Tibial artery (tissue), 4 donors: ENCODE measurements at regions not wholly inside any gene's neighbourhood (a gene's known extent, or its start where the extent isn't known, plus 50 kb on each side); places are given as distances from the start of the nearest gene placed in this dataset.
A peak's percentile ranks its signal among the peaks of the same experiment; 100 is the strongest.

Experiments used
- DNase-seq, 2 donors: peaks; one replicate each; pipeline ENCODE4 v3.0.0-alpha.2; 2019
- H3K27ac ChIP-seq, 2 donors: fragments of 200-600 bp; sonication (generic) in 1 of 2; 1 replicate in 1 of 2; 2 replicates in 1 of 2; pipeline ENCODE4 v1.5.1; 2018 to 2019; ENCODE audit warnings: mild to moderate bottlenecking in 1 of 2
- H3K27me3 ChIP-seq, 2 donors: fragments of 200-600 bp; sonication (generic) in 1 of 2; one replicate each; pipeline versions ENCODE4 v1.5.1 to v1.6.0; 2016 to 2019
- H3K36me3 ChIP-seq, 3 donors: fragments of 200-600 bp; sonication (generic) in 2 of 3; one replicate each; pipeline ENCODE4 v1.5.1; 2016 to 2019; ENCODE audit warnings: mild to moderate bottlenecking in 2 of 3
- H3K4me1 ChIP-seq, 4 donors: fragments of 200-600 bp; sonication (generic) in 2 of 4; 1 replicate in 3 of 4; 2 replicates in 1 of 4; pipeline ENCODE4 v1.5.1; 2016 to 2019
- H3K4me3 ChIP-seq, 2 donors: fragments of 200-600 bp; sonication (generic) in 1 of 2; 1 replicate in 1 of 2; 2 replicates in 1 of 2; pipeline ENCODE4 v1.5.1; 2018 to 2019; ENCODE audit warnings: mild to moderate bottlenecking in 2 of 2
- H3K9me3 ChIP-seq, 3 donors: fragments of 200-600 bp; sonication (generic) in 1 of 3; one replicate each; pipeline ENCODE4 v1.5.1; 2016 to 2019
- intact Hi-C: fragments of 100-400 bp; cut with DNase I; formaldehyde crosslinking; loops from one replicate; pipeline ENCODE4 v1.15.0; 2023; ENCODE audit warnings: low total_unique reads
- TF ChIP-seq, protein P1 (sequence below), 2 experiments: fragments of 200-600 bp in 1 of 2; fragments of 450-650 bp in 1 of 2; IDR thresholded peaks; one replicate each; pipeline ENCODE4 v1.5.1; 2017 to 2019; ENCODE audit warnings: antibody characterized with exemption in 2 of 2, mild to moderate bottlenecking in 1 of 2, moderate library complexity in 1 of 2

DNA sequence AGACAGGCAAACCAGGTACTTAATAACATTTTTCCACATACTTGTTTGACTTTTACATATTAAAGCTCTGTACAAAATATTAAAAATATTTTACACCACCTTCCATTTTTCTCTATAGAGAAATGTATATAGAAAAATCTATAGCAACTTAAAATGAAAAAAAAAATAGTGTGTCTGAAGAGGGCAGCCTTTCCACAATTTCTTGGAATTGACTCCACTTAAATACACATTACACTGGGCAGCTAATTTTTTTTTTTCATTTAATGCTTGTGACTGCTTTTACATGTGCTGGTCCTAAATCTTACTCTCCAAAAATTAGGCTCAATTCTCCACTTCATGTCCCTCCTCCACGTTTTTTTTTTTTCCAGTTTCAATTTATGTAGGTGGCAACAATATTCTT is 427.0 kb upstream of the RBMS3 start:
- TF ChIP-seq, protein P1, sequence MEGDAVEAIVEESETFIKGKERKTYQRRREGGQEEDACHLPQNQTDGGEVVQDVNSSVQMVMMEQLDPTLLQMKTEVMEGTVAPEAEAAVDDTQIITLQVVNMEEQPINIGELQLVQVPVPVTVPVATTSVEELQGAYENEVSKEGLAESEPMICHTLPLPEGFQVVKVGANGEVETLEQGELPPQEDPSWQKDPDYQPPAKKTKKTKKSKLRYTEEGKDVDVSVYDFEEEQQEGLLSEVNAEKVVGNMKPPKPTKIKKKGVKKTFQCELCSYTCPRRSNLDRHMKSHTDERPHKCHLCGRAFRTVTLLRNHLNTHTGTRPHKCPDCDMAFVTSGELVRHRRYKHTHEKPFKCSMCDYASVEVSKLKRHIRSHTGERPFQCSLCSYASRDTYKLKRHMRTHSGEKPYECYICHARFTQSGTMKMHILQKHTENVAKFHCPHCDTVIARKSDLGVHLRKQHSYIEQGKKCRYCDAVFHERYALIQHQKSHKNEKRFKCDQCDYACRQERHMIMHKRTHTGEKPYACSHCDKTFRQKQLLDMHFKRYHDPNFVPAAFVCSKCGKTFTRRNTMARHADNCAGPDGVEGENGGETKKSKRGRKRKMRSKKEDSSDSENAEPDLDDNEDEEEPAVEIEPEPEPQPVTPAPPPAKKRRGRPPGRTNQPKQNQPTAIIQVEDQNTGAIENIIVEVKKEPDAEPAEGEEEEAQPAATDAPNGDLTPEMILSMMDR (IDR thresholded peaks at IDR 0.05) = no peak
- H3K27ac ChIP-seq = no peak overlapping the region
- H3K4me3 ChIP-seq = no peak overlapping the region
- no peak for DNase-seq
- H3K36me3 ChIP-seq = no peaks in the 10 kb centered on the region
- H3K27me3 ChIP-seq = no peaks in the 10 kb centered on the region
- intact Hi-C loops = no loop called here
- H3K9me3 ChIP-seq = no peaks in the 10 kb centered on the region
- H3K4me1 ChIP-seq = no peaks in the 10 kb centered on the region

DNA sequence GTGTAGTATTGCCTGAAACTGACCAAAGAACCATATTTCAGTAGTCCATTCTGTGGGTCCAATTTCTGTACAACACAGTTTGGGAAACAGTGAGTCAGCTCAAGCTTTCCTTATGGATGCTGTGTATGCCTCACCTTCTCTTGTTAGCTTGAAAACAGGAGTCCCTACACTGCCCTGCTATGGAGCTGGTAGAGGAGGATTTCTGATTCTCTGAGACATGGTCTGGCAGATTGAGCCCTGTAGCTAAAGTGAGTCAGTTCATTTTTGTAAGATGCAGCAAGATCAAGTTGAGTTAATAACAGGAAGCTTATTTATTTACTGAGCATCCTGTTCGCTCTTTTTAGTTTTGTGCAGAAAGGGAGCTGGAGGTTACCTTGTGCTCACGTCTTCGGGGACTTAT is 424.1 kb upstream of the RBMS3 start:
- Histone ChIP-seq H3K9me3 (no peaks in the 10 kb centered on the region), H3K27me3 (no peaks in the 10 kb centered on the region), H3K36me3 (no peaks in the 10 kb centered on the region), H3K27ac (no peak overlapping the region), H3K4me3 (no peak overlapping the region), H3K4me1 (peaks cover 0 to 25% (median 4%) of the 10 kb centered on the region in 4 donors)
- no peak for DNase-seq
- intact Hi-C loops = no loop called here
- TF ChIP-seq, protein P1 (IDR thresholded peaks at IDR 0.05) = no peak

DNA sequence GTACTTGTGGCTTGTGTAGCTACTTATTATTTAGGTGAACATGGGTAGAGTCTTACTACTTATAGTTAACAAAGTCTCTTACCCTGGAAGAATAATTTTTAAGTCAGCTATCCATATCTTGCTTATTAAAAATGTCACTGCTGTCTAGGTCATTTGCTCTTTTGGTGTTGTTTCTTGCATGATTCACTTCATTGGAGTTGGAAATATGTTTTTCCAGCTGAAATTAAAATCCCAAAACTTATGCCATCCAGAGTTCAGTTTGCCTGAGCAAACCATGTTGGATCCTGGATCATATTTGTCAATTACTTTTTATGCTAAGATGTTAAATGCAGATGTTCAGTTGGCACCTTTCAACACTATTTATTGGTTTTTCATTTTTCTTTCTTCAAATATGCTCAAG is 421.0 kb upstream of the RBMS3 start:
- no peaks in the 10 kb centered on the region for H3K36me3 ChIP-seq
- no peaks in the 10 kb centered on the region for H3K27me3 ChIP-seq
- TF ChIP-seq, protein P1 (IDR thresholded peaks at IDR 0.05) = no peak
- no peaks in the 10 kb centered on the region for H3K9me3 ChIP-seq
- no peak overlapping the region for H3K4me3 ChIP-seq
- peak overlapping the region; percentile 13 to 18 for H3K27ac ChIP-seq
- intact Hi-C loops = no loop called here
- DNase-seq = no peak
- peaks cover 0 to 25% (median 4%) of the 10 kb centered on the region in 4 donors for H3K4me1 ChIP-seq

DNA sequence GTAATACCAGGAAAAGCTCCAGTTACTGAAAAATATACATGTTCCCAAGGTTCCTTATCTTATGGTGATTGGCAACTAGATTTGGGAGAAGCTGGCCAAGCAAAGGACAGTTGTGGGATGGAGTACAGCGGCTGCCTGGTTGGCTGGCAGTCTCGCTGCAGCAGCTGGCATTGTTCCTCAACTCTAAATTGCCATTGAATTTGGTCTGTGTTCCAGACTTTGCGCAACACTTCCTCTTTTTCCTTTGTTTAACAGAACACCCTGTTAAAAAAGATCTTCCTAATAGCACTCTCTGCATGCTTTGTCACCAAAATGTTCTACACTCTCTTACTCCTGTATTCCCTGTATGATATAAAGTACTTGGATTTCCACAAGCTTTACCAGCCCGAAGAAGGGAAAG is 420.6 kb upstream of the RBMS3 start:
- Histone ChIP-seq H3K9me3 (no peaks in the 10 kb centered on the region), H3K27ac (peak overlapping the region; percentile 13 to 30), H3K27me3 (no peaks in the 10 kb centered on the region), H3K4me1 (peaks cover 0 to 25% (median 4%) of the 10 kb centered on the region in 4 donors), H3K36me3 (no peaks in the 10 kb centered on the region), H3K4me3 (no peak overlapping the region)
- intact Hi-C loops = no loop called here
- peak; percentile 51 to 74 for DNase-seq
- TF ChIP-seq, protein P1 (IDR thresholded peaks at IDR 0.05) = no peak

DNA sequence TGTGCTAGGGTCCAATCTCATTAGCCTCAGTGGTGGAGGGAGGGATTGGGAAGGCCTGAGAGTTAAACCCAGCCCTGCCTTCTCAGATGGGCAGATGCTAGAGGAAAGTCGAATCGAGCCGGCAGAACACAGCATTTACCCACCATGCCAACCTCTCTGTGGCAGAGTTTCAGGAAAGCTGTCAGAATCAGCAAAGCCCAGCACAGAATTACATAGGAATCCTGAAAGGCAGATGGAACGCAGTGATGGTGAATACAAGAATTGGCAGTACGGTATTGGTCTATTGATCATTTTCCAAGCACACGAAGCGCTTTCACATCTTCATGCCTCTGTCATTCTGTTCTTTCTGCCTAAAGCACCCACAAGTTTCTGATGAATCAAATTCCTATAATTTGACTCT is 417.7 kb upstream of the RBMS3 start:
- TF ChIP-seq, protein P1 (IDR thresholded peaks at IDR 0.05) = no peak
- Histone ChIP-seq H3K36me3 (no peaks in the 10 kb centered on the region), H3K27ac (no peak overlapping the region), H3K9me3 (no peaks in the 10 kb centered on the region), H3K4me1 (peaks cover 0 to 25% (median 4%) of the 10 kb centered on the region in 4 donors), H3K4me3 (no peak overlapping the region), H3K27me3 (no peaks in the 10 kb centered on the region)
- DNase-seq = no peak
- intact Hi-C loops = no loop called here

DNA sequence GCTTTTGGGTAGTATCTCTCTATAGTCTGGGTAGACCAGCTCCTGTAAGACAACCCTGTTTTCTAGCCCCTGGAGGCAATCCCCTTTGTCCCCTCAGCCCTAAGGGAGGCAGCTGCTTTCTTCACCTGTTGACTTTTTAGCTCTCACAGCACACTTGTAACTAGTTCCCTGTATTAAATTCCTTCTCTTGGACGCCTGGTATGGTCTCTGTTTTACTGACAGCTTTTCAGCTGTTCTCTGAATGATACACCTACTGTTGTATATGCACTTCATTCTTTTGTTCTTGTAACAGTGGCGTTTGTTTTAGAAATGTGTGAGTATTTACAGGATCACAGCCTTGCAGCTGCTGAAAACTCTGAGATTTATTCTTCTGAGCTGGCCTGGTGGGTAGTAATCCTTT is 413.0 kb upstream of the RBMS3 start:
- DNase-seq = no peak
- Histone ChIP-seq H3K4me3 (no peak overlapping the region), H3K4me1 (no peaks in the 10 kb centered on the region), H3K27ac (no peak overlapping the region), H3K9me3 (no peaks in the 10 kb centered on the region), H3K27me3 (no peaks in the 10 kb centered on the region), H3K36me3 (no peaks in the 10 kb centered on the region)
- TF ChIP-seq, protein P1 (IDR thresholded peaks at IDR 0.05) = no peak
- intact Hi-C loops = no loop called here
